LNCAP (cell line): ENCODE measurements at regions not wholly inside any gene's neighbourhood (a gene's known extent, or its start where the extent isn't known, plus 50 kb on each side); places are given as distances from the start of the nearest gene placed in this dataset.

Experiments
- CTCF ChIP-seq: fragments of 450-650 bp; IDR thresholded peaks from 2 replicates; pipeline ENCODE4 v1.5.1; 2017; ENCODE audit warnings: mild to moderate bottlenecking

GRCh38 chr2:147463881-147464520, 380.8 kb upstream of the ACVR2A start:
- TF ChIP-seq CTCF, result no peak

GRCh38 chr2:147460155-147460554, 384.7 kb upstream of the ACVR2A start:
- TF ChIP-seq CTCF, result no peak

- no peak for TF ChIP-seq CTCF
Observed at GRCh38 chr2:147456779-147457178, 388.1 kb upstream of the ACVR2A start.

- no peak for TF ChIP-seq CTCF
Observed at GRCh38 chr2:147451902-147452515, 392.8 kb upstream of the ACVR2A start.

- TF ChIP-seq CTCF, result no peak
Observed at GRCh38 chr2:147450661-147451510, 393.9 kb upstream of the ACVR2A start.

GRCh38 chr2:147449323-147449991, 395.4 kb upstream of the ACVR2A start:
- no peak for TF ChIP-seq CTCF

- no peak for TF ChIP-seq CTCF
Observed at GRCh38 chr2:147442816-147443215, 402.0 kb upstream of the ACVR2A start.
